Mesothelial cell of epicardium (in vitro differentiated cells): ENCODE measurements at regions not wholly inside any gene's neighbourhood (a gene's known extent, or its start where the extent isn't known, plus 50 kb on each side); places are given as distances from the start of the nearest gene placed in this dataset.

Experiments
- DNase-seq, 2 experiments: peaks; one replicate each; pipeline ENCODE4 v3.0.0; 2021; ENCODE audit warnings: low spot score in 2 of 2; ENCODE audit not compliant: unreplicated experiment in 2 of 2
- H3K27ac Mint-ChIP-seq: 2 replicates; pipeline ENCODE4 v1.8.0; 2021; ENCODE audit warnings: mixed read lengths
- H3K27me3 Mint-ChIP-seq: 2 replicates; pipeline ENCODE4 v1.8.0; 2021; ENCODE audit warnings: low read depth, mixed read lengths
- H3K36me3 Mint-ChIP-seq: 2 replicates; pipeline ENCODE4 v1.8.0; 2021; ENCODE audit warnings: mixed read lengths
- H3K4me1 Mint-ChIP-seq: 2 replicates; pipeline ENCODE4 v1.8.0; 2021; ENCODE audit warnings: mixed read lengths
- H3K4me3 Mint-ChIP-seq: 2 replicates; pipeline ENCODE4 v1.8.0; 2021; ENCODE audit warnings: mild to moderate bottlenecking, moderate library complexity, mixed read lengths
- H3K9me3 Mint-ChIP-seq: 2 replicates; pipeline ENCODE4 v1.8.0; 2021; ENCODE audit warnings: mixed read lengths
- CTCF ChIP-seq: fragments of 200-600 bp; sonication (generic); IDR thresholded peaks from one replicate; pipeline ENCODE4 v1.5.0; 2021; ENCODE audit warnings: antibody characterized with exemption; ENCODE audit not compliant: unreplicated experiment

GRCh38 chr2:10183146-10183675, 60.7 kb downstream of the RRM2 start:
- no peak for TF ChIP-seq CTCF
- H3K9me3 Mint-ChIP-seq: no peaks in the 10 kb centered on the region
- H3K4me3 Mint-ChIP-seq: no peak overlapping the region
- no peak overlapping the region for H3K27ac Mint-ChIP-seq
- no peak for DNase-seq
- no peaks in the 10 kb centered on the region for H3K4me1 Mint-ChIP-seq
- no peaks in the 10 kb centered on the region for H3K27me3 Mint-ChIP-seq
- no peaks in the 10 kb centered on the region for H3K36me3 Mint-ChIP-seq

GRCh38 chr2:10184421-10184820, 61.9 kb downstream of the RRM2 start:
- DNase-seq: no peak
- Mint-ChIP-seq H3K4me3 (no peak overlapping the region), H3K27ac (no peak overlapping the region), H3K27me3 (no peaks in the 10 kb centered on the region), H3K9me3 (no peaks in the 10 kb centered on the region), H3K4me1 (no peaks in the 10 kb centered on the region), H3K36me3 (no peaks in the 10 kb centered on the region)
- no peak for TF ChIP-seq CTCF

GRCh38 chr2:10185046-10185445, 62.5 kb downstream of the RRM2 start:
- DNase-seq: no peak

GRCh38 chr2:10185755-10186154, 63.2 kb downstream of the RRM2 start:
- Mint-ChIP-seq H3K27ac (no peak overlapping the region), H3K36me3 (no peaks in the 10 kb centered on the region), H3K27me3 (no peaks in the 10 kb centered on the region), H3K4me3 (no peak overlapping the region), H3K4me1 (no peaks in the 10 kb centered on the region), H3K9me3 (peaks cover 5% of the 10 kb centered on the region)
- no peak for DNase-seq
- no peak for TF ChIP-seq CTCF

More at GRCh38 chr2:10185046-10185445, 62.5 kb downstream of the RRM2 start:
- Mint-ChIP-seq H3K36me3 (no peaks in the 10 kb centered on the region), H3K27me3 (no peaks in the 10 kb centered on the region), H3K27ac (no peak overlapping the region), H3K4me3 (no peak overlapping the region), H3K9me3 (peaks cover 5% of the 10 kb centered on the region), H3K4me1 (no peaks in the 10 kb centered on the region)
- no peak for TF ChIP-seq CTCF

- Mint-ChIP-seq H3K27ac (no peak overlapping the region), H3K4me1 (no peaks in the 10 kb centered on the region), H3K27me3 (no peaks in the 10 kb centered on the region), H3K9me3 (peaks cover 5% of the 10 kb centered on the region), H3K36me3 (no peaks in the 10 kb centered on the region), H3K4me3 (no peak overlapping the region)
- DNase-seq: no peak
- TF ChIP-seq CTCF: no peak
These were observed 64.5 kb downstream of the RRM2 start for GRCh38 chr2:10186868-10187535.
